HG02798 (cell line): ENCODE measurements at regions not wholly inside any gene's neighbourhood (a gene's known extent, or its start where the extent isn't known, plus 50 kb on each side); places are given as distances from the start of the nearest gene placed in this dataset.

Experiments
- ATAC-seq: cut with Tn5 transposase; IDR thresholded peaks from one replicate; pipeline ENCODE4 v1.9.1; 2021; ENCODE audit warnings: mild to moderate bottlenecking; ENCODE audit not compliant: unreplicated experiment, poor library complexity

GRCh38 chr9:129351642-129352145, 173.6 kb upstream of the IER5L start:
- no peak for ATAC-seq

GRCh38 chr9:129351058-129351641, 173.1 kb upstream of the IER5L start:
- ATAC-seq = no peak

GRCh38 chr9:129350143-129350935, 172.3 kb upstream of the IER5L start:
- no peak for ATAC-seq

GRCh38 chr9:129349665-129349947, 171.5 kb upstream of the IER5L start:
- ATAC-seq = no peak

GRCh38 chr9:129348890-129349664, 171.0 kb upstream of the IER5L start:
- no peak for ATAC-seq

- ATAC-seq = no peak
Measured at GRCh38 chr9:129347316-129348120, 169.5 kb upstream of the IER5L start.

GRCh38 chr9:129346046-129346445, 168.0 kb upstream of the IER5L start:
- ATAC-seq = no peak

GRCh38 chr9:129344641-129345495, 166.8 kb upstream of the IER5L start:
- ATAC-seq = no peak

GRCh38 chr9:129343424-129344375, 165.6 kb upstream of the IER5L start:
- ATAC-seq = no peak

GRCh38 chr9:129342591-129343423, 164.7 kb upstream of the IER5L start:
- no peak for ATAC-seq

- no peak for ATAC-seq
Measured at GRCh38 chr9:129341987-129342348, 163.9 kb upstream of the IER5L start.

- ATAC-seq = no peak
Measured at GRCh38 chr9:129341171-129341986, 163.3 kb upstream of the IER5L start.

- no peak for ATAC-seq
Measured at GRCh38 chr9:129340427-129341170, 162.5 kb upstream of the IER5L start.

GRCh38 chr9:129339539-129340157, 161.6 kb upstream of the IER5L start:
- ATAC-seq = no peak

GRCh38 chr9:129338724-129339430, 160.8 kb upstream of the IER5L start:
- ATAC-seq = no peak
